Endothelial cell (in vitro differentiated cells): ENCODE measurements at regions not wholly inside any gene's neighbourhood (a gene's known extent, or its start where the extent isn't known, plus 50 kb on each side); places are given as distances from the start of the nearest gene placed in this dataset.
A peak's percentile ranks its signal among the peaks of the same experiment; 100 is the strongest.

Experiments used
- DNase-seq: peaks from one replicate; pipeline ENCODE4 v3.0.0; 2021; ENCODE audit warnings: low spot score
- H3K27ac Mint-ChIP-seq: one replicate; pipeline ENCODE4 v1.8.0; 2021; ENCODE audit warnings: mixed read lengths, inconsistent platforms; ENCODE audit not compliant: unreplicated experiment
- H3K27me3 Mint-ChIP-seq: one replicate; pipeline ENCODE4 v1.8.0; 2021; ENCODE audit warnings: mild to moderate bottlenecking, moderate library complexity, mixed read lengths, inconsistent platforms; ENCODE audit not compliant: unreplicated experiment
- H3K36me3 Mint-ChIP-seq: one replicate; pipeline ENCODE4 v1.8.0; 2021; ENCODE audit warnings: mild to moderate bottlenecking, low read depth, mixed read lengths, inconsistent platforms; ENCODE audit not compliant: unreplicated experiment
- H3K4me1 Mint-ChIP-seq: one replicate; pipeline ENCODE4 v1.8.0; 2021; ENCODE audit warnings: mild to moderate bottlenecking, mixed read lengths, inconsistent platforms; ENCODE audit not compliant: unreplicated experiment
- H3K4me3 Mint-ChIP-seq: one replicate; pipeline ENCODE4 v1.8.0; 2021; ENCODE audit warnings: mild to moderate bottlenecking, mixed read lengths, inconsistent platforms; ENCODE audit not compliant: unreplicated experiment
- H3K9me3 Mint-ChIP-seq: one replicate; pipeline ENCODE4 v1.8.0; 2021; ENCODE audit warnings: mixed read lengths, inconsistent platforms; ENCODE audit not compliant: unreplicated experiment
- TF ChIP-seq, protein P1 (sequence below): fragments of 200-600 bp; sonication (generic); IDR thresholded peaks from one replicate; pipeline ENCODE4 v1.5.0; 2021; ENCODE audit warnings: antibody characterized with exemption; ENCODE audit not compliant: unreplicated experiment

DNA sequence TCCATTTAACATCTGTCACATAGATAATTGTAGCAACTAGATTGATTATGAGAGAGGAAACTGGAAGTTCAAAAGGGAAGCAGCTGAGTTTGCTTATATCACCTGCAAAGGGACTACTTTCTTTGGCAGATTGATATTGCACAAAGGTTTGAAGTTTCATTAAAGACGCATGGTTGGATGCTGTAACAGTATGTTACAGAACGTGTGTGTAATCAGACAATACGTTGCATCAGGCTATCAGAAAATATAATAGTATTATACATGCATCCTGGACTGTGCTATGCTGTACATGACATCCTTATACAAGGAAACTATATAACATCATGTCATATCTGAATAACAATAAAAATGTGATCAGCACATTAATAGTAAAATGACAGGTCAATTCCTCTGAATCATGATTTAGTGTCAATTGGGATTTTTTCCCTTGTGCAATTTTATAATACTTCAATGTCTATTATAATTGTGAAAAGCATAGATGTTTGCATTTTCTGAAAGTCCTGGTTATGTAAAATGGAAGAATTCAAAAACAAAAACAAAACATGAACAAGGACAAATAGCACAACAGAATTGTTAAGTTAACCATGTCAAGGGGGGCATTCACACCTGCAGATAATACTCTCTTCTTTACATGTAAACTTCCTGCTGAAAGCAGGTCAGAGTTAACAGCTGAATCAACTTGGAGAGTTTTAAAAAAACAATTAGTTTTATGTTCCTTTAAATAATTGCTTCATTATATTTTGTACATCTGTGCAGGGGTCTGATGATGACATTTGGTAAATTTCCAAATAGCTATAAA, 283.2 kb upstream of the KCNH8 start:
- no peaks in the 10 kb centered on the region for H3K4me1 Mint-ChIP-seq
- TF ChIP-seq, protein P1, sequence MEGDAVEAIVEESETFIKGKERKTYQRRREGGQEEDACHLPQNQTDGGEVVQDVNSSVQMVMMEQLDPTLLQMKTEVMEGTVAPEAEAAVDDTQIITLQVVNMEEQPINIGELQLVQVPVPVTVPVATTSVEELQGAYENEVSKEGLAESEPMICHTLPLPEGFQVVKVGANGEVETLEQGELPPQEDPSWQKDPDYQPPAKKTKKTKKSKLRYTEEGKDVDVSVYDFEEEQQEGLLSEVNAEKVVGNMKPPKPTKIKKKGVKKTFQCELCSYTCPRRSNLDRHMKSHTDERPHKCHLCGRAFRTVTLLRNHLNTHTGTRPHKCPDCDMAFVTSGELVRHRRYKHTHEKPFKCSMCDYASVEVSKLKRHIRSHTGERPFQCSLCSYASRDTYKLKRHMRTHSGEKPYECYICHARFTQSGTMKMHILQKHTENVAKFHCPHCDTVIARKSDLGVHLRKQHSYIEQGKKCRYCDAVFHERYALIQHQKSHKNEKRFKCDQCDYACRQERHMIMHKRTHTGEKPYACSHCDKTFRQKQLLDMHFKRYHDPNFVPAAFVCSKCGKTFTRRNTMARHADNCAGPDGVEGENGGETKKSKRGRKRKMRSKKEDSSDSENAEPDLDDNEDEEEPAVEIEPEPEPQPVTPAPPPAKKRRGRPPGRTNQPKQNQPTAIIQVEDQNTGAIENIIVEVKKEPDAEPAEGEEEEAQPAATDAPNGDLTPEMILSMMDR: no peak
- DNase-seq: no peak
- no peaks in the 10 kb centered on the region for H3K9me3 Mint-ChIP-seq
- no peaks in the 10 kb centered on the region for H3K36me3 Mint-ChIP-seq
- no peaks in the 10 kb centered on the region for H3K27me3 Mint-ChIP-seq
- H3K4me3 Mint-ChIP-seq: no peak overlapping the region
- no peak overlapping the region for H3K27ac Mint-ChIP-seq

DNA sequence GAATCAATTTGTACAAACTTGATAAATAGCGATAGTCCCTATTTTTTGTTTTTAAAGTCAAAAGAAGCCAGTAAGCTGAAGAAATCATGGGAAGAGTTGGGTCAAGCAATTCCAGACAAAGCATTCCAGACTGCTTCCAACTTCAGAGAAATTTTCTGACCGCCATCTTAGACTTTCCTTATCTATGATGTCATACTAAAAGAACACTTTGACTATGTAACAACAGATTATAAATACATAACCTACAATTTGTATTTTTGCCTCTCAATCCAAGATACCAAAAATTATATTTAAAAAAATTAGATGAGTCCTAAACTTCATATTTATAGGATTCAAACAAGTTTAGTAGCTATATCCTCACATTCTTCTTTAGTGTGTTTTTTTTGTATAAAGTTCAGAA, 286.2 kb upstream of the KCNH8 start:
- no peaks in the 10 kb centered on the region for H3K27me3 Mint-ChIP-seq
- no peak overlapping the region for H3K4me3 Mint-ChIP-seq
- no peak overlapping the region for H3K27ac Mint-ChIP-seq
- H3K4me1 Mint-ChIP-seq: no peaks in the 10 kb centered on the region
- no peak for DNase-seq
- H3K36me3 Mint-ChIP-seq: no peaks in the 10 kb centered on the region
- H3K9me3 Mint-ChIP-seq: no peaks in the 10 kb centered on the region
- TF ChIP-seq, protein P1: no peak

DNA sequence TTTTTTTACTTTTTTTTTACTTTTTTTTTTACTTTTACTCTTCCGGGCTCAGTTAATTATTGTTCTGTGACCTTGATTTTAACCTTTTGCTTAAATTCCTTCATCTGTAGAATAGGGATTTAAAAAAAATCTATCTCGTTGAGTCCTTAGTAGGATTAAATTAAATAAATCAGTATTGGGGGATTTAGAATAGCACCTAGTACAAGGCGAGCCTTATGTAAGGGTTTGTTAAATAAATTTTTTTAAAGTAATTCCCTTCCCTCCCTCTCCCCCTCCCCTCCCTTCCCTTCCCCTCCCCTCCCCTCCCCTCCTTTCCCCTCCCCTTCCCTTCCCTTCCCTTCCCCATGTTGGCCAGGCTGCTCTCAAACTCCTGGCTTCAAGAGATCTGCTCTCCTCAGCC, 287.2 kb upstream of the KCNH8 start:
- no peaks in the 10 kb centered on the region for H3K27me3 Mint-ChIP-seq
- H3K4me1 Mint-ChIP-seq: no peaks in the 10 kb centered on the region
- no peak for DNase-seq
- H3K9me3 Mint-ChIP-seq: no peaks in the 10 kb centered on the region
- TF ChIP-seq, protein P1: no peak
- H3K27ac Mint-ChIP-seq: no peak overlapping the region
- no peak overlapping the region for H3K4me3 Mint-ChIP-seq
- no peaks in the 10 kb centered on the region for H3K36me3 Mint-ChIP-seq

DNA sequence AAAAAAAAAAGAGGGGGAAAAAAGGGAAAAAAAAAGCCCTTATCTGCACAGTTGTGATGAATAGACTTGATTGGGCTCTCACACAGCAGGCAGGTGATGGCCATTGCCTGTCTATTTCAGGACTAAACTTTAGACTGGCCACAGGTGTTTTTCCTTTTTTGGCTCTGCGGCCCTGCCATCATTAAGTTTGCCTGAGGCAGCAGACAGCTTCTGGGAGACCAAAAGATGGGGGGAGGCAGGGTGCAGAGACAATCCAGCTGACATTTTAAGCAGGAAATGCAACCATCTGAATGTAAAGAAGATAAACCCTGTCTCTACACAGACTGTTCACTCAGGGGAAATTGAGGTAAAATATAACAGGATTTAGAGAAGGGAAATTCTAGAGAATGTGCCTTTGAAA, 295.0 kb upstream of the KCNH8 start:
- H3K27ac Mint-ChIP-seq: no peak overlapping the region
- no peaks in the 10 kb centered on the region for H3K36me3 Mint-ChIP-seq
- H3K4me3 Mint-ChIP-seq: no peak overlapping the region
- H3K27me3 Mint-ChIP-seq: peaks cover 2% of the 10 kb centered on the region
- no peaks in the 10 kb centered on the region for H3K4me1 Mint-ChIP-seq
- no peak for DNase-seq
- H3K9me3 Mint-ChIP-seq: no peaks in the 10 kb centered on the region
- TF ChIP-seq, protein P1: no peak

DNA sequence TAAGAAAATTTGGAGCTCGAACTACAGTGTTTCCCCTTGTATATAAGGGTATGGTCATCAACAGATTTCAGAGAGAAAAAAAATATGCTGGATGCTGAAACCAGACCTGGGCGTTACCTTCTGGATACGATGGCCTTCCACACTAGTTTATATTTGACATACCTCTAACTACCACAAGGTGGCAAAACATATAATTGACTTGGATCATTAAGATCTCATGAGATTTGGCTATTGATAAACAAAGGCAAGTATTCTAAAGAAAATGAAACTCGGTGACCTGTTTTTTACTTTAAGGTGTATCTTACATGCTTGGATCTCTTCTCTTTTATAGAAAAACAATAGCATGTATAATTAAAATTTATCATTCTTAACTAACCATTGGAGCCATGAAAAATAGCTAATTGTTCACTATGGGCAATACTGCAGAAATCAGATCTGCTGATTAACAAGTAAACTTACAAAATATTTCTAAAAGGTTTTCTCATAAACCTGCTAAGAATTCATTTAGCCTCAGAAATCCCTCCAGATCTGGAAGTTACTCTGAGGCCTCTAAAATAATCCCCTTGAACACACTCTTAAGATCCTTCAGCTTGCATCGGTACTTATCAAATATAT, 300.6 kb upstream of the KCNH8 start:
- Mint-ChIP-seq H3K36me3 (no peaks in the 10 kb centered on the region), H3K9me3 (no peaks in the 10 kb centered on the region), H3K27ac (no peak overlapping the region), H3K4me3 (no peak overlapping the region), H3K27me3 (peaks cover 2% of the 10 kb centered on the region), H3K4me1 (no peaks in the 10 kb centered on the region)
- TF ChIP-seq, protein P1: peak; percentile 76
- no peak for DNase-seq
